Hepatocyte (in vitro differentiated cells): ENCODE measurements at regions not wholly inside any gene's neighbourhood (a gene's known extent, or its start where the extent isn't known, plus 50 kb on each side); places are given as distances from the start of the nearest gene placed in this dataset.

ENCODE experiments used
- DNase-seq: peaks from one replicate; pipeline ENCODE4 v3.0.0-alpha.2; 2016; ENCODE audit warnings: low spot score
- H2AFZ ChIP-seq: fragments of 200-600 bp; sonication (generic); 2 replicates; pipeline ENCODE4 v1.6.0; 2016; ENCODE audit warnings: antibody characterized with exemption, mild to moderate bottlenecking
- H3K27ac ChIP-seq: fragments of 200-600 bp; sonication (generic); 2 replicates; pipeline ENCODE4 v1.5.1; 2016; ENCODE audit warnings: mild to moderate bottlenecking
- H3K27me3 ChIP-seq: fragments of 200-600 bp; sonication (generic); 2 replicates; pipeline ENCODE4 v1.6.1; 2016
- H3K36me3 ChIP-seq: fragments of 200-600 bp; sonication (generic); replicated peaks from 2 replicates; pipeline ENCODE4 v1.5.1; 2016; ENCODE audit warnings: low read depth; ENCODE audit not compliant: insufficient read depth
- H3K4me1 ChIP-seq: fragments of 200-600 bp; sonication (generic); 2 replicates; pipeline ENCODE4 v1.5.1; 2016; ENCODE audit warnings: mild to moderate bottlenecking, moderate library complexity; ENCODE audit not compliant: insufficient read depth
- H3K4me2 ChIP-seq: fragments of 200-600 bp; sonication (generic); 2 replicates; pipeline ENCODE4 v1.6.0; 2016
- H3K4me3 ChIP-seq: fragments of 200-600 bp; sonication (generic); 2 replicates; pipeline ENCODE4 v1.5.1; 2016; ENCODE audit warnings: mild to moderate bottlenecking
- H3K79me2 ChIP-seq: fragments of 200-600 bp; sonication (generic); 2 replicates; pipeline ENCODE4 v1.6.0; 2017; ENCODE audit warnings: mild to moderate bottlenecking
- H3K9me2 ChIP-seq: fragments of 200-600 bp; sonication (generic); replicated peaks from 2 replicates; pipeline ENCODE4 v1.6.0; 2017; ENCODE audit warnings: mild to moderate bottlenecking; ENCODE audit not compliant: insufficient read depth
- H3K9me3 ChIP-seq: fragments of 200-600 bp; sonication (generic); 2 replicates; pipeline ENCODE4 v1.5.1; 2016; ENCODE audit warnings: low read depth, mild to moderate bottlenecking
- H4K20me1 ChIP-seq: fragments of 200-600 bp; sonication (generic); 2 replicates; pipeline ENCODE4 v1.6.0; 2016; ENCODE audit warnings: mild to moderate bottlenecking; ENCODE audit not compliant: insufficient read depth, poor library complexity, severe bottlenecking
- CTCF ChIP-seq: fragments of 200-600 bp; sonication (generic); IDR thresholded peaks from 2 replicates; pipeline ENCODE4 v1.5.1; 2016; ENCODE audit warnings: antibody characterized with exemption, mild to moderate bottlenecking; ENCODE audit not compliant: poor library complexity
- EZH2 ChIP-seq: fragments of 200-600 bp; sonication (generic); IDR thresholded peaks from 2 replicates; pipeline ENCODE4 v1.6.1; 2016; ENCODE audit warnings: antibody characterized with exemption, mild to moderate bottlenecking, borderline replicate concordance
- EZH2phosphoT487 ChIP-seq: fragments of 200-600 bp; sonication (generic); IDR thresholded peaks from one replicate; pipeline ENCODE4 v1.6.1; 2018; ENCODE audit warnings: antibody characterized with exemption, mild to moderate bottlenecking, low read depth, moderate library complexity; ENCODE audit not compliant: unreplicated experiment, severe bottlenecking
- WGBS: methylation state at CpG from one replicate; pipeline ENCODE4 v1.1.6; 2016; ENCODE audit warnings: low lambda C conversion rate; ENCODE audit errors: missing lambda C conversion rate; 5-methylcytosine and 5-hydroxymethylcytosine counted together

DNA sequence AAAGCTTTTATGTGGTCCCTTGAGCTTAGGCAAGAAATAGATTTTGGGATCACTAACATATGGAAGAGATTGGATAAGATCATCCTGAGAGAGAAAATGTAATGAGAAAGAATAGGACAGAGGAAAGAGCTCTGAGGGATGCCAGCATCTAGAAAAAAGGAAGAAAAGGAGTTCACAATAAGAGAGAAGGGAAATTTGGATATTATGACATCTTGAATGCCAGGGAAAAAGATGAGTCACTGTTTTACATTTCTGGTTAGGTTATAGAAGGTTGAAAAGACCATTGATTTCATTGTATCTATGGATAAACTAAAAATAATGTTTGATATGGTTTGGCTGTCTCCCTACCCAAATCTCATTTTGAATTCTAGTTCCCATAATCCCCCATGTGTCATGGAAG, 208.5 kb downstream of the MAD2L1 start:
- Histone ChIP-seq H3K79me2 (no peaks in the 10 kb centered on the region), H3K9me2 (no peaks in the 10 kb centered on the region)
- TF ChIP-seq EZH2phosphoT487 (no peak), EZH2 (no peak), CTCF (no peak)

GRCh38 chr4:119854364-119854763, 212.3 kb downstream of the MAD2L1 start:
- Histone ChIP-seq H3K27me3 (no peaks in the 10 kb centered on the region), H3K4me3 (no peak overlapping the region), H2AFZ (no peak overlapping the region), H4K20me1 (no peaks in the 10 kb centered on the region), H3K4me1 (no peaks in the 10 kb centered on the region), H3K79me2 (no peaks in the 10 kb centered on the region), H3K4me2 (no peak overlapping the region), H3K27ac (no peak overlapping the region), H3K9me2 (no peaks in the 10 kb centered on the region), H3K36me3 (no peaks in the 10 kb centered on the region), H3K9me3 (no peaks in the 10 kb centered on the region)
- no peak for DNase-seq
- no peak for TF ChIP-seq EZH2
- no peak for TF ChIP-seq EZH2phosphoT487
- no peak for TF ChIP-seq CTCF
- 68% methylated on average over 1 of the region's 1 CpG for WGBS

More for the DNA sequence above, 208.5 kb downstream of the MAD2L1 start:
- Histone ChIP-seq H3K27me3 (no peaks in the 10 kb centered on the region), H3K4me2 (no peak overlapping the region), H4K20me1 (no peaks in the 10 kb centered on the region), H3K36me3 (no peaks in the 10 kb centered on the region), H3K4me3 (no peak overlapping the region), H3K4me1 (no peaks in the 10 kb centered on the region), H2AFZ (no peak overlapping the region), H3K27ac (no peak overlapping the region), H3K9me3 (no peaks in the 10 kb centered on the region)
- no peak for DNase-seq

- H3K36me3 ChIP-seq, result no peaks in the 10 kb centered on the region
- no peaks in the 10 kb centered on the region for H3K9me3 ChIP-seq
- no peaks in the 10 kb centered on the region for H3K79me2 ChIP-seq
- H3K4me3 ChIP-seq, result no peak overlapping the region
- H3K27ac ChIP-seq, result no peak overlapping the region
- no peaks in the 10 kb centered on the region for H4K20me1 ChIP-seq
- H3K27me3 ChIP-seq, result no peaks in the 10 kb centered on the region
- no peaks in the 10 kb centered on the region for H3K4me1 ChIP-seq
- 86% methylated on average over 2 of the region's 2 CpGs for WGBS
- no peak overlapping the region for H3K4me2 ChIP-seq
- no peak for DNase-seq
- TF ChIP-seq EZH2phosphoT487 (no peak), EZH2 (no peak), CTCF (no peak)
- no peak overlapping the region for H2AFZ ChIP-seq
- no peaks in the 10 kb centered on the region for H3K9me2 ChIP-seq
Observed at GRCh38 chr4:119851649-119852048, 215.0 kb downstream of the MAD2L1 start.

DNA sequence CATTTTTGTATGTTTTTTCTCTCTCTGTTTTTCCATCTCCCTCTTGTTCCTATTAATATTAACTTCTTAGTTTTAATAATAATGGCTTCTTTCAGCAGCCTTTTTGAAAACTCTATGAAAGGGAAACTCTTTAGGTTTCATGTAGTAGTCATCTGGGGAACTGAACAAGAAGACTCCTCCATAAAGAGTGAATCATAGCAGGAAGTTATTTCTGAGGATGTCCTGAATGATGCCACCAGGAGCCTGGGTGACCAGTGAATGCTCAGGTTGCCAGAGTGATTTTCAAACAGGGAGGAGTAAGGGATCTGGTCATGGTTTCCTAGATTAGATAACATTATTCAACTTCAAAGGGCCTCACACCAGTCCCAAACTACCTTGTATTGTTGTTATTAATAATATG, 212.8 kb upstream of the PDE5A start:
- no peak overlapping the region for H3K27ac ChIP-seq
- no peak overlapping the region for H3K4me3 ChIP-seq
- peak; percentile 6 for DNase-seq
- H4K20me1 ChIP-seq, result no peaks in the 10 kb centered on the region
- no peak overlapping the region for H3K4me2 ChIP-seq
- H3K27me3 ChIP-seq, result no peaks in the 10 kb centered on the region
- TF ChIP-seq EZH2 (no peak), CTCF (no peak), EZH2phosphoT487 (no peak)
- no peak overlapping the region for H2AFZ ChIP-seq
- no peaks in the 10 kb centered on the region for H3K9me2 ChIP-seq
- no peaks in the 10 kb centered on the region for H3K4me1 ChIP-seq
- no peaks in the 10 kb centered on the region for H3K9me3 ChIP-seq
- H3K36me3 ChIP-seq, result no peaks in the 10 kb centered on the region
- no peaks in the 10 kb centered on the region for H3K79me2 ChIP-seq
